PC-9 (cell line): ENCODE measurements at regions not wholly inside any gene's neighbourhood (a gene's known extent, or its start where the extent isn't known, plus 50 kb on each side); places are given as distances from the start of the nearest gene placed in this dataset.

Source experiments
- BruUV-seq: library from RNA; stranded (reverse); fragments of 400-500 nt; replicated peaks from 2 replicates; lab custom pipeline; 2021; lab: Mats Ljungman, UMichigan
- CTCF ChIA-PET: fragments of 300-600 bp; sonication (Branson Sonifier 250); formaldehyde crosslinking; loops from one replicate; lab custom pipeline; 2022; ENCODE audit warnings: antibody characterized with exemption; lab: Charles Lee
- POLR2A ChIA-PET: fragments of 300-600 bp; sonication (Branson Sonifier 250); formaldehyde crosslinking; loops from one replicate; lab custom pipeline; 2022; ENCODE audit warnings: antibody characterized with exemption; ENCODE audit not compliant: unreplicated experiment; lab: Charles Lee
- DNase-seq, 2 experiments: peaks; one replicate each; pipeline versions ENCODE4 v3.0.0 to v3.0.0-alpha.2; 2015 to 2022; ENCODE audit warnings: mixed read lengths in 1 of 2
- H2AFZ ChIP-seq: fragments of 200-600 bp; sonication (generic); 2 replicates; pipeline ENCODE4 v1.8.1; 2017; ENCODE audit warnings: antibody characterized with exemption
- H3F3A ChIP-seq: fragments of 200-600 bp; sonication (generic); 2 replicates; pipeline ENCODE4 v1.8.1; 2017; ENCODE audit warnings: antibody characterized with exemption, mild to moderate bottlenecking, low read depth; ENCODE audit not compliant: insufficient read depth
- H3K27ac ChIP-seq: fragments of 200-600 bp; sonication (generic); 2 replicates; pipeline ENCODE4 v1.6.1; 2016; ENCODE audit warnings: mixed run types
- H3K27me3 ChIP-seq: fragments of 200-600 bp; sonication (generic); 2 replicates; pipeline ENCODE4 v1.6.1; 2016; ENCODE audit warnings: low read depth, mixed run types; ENCODE audit not compliant: insufficient read depth
- H3K36me3 ChIP-seq: fragments of 200-600 bp; sonication (generic); 2 replicates; pipeline ENCODE4 v1.6.1; 2016; ENCODE audit warnings: low read depth, mixed run types
- H3K4me1 ChIP-seq: fragments of 200-600 bp; sonication (generic); replicated peaks from 2 replicates; pipeline ENCODE4 v1.6.1; 2016; ENCODE audit warnings: mixed run types; ENCODE audit not compliant: insufficient read depth
- H3K4me2 ChIP-seq: fragments of 200-600 bp; sonication (generic); 2 replicates; pipeline ENCODE4 v1.6.1; 2017; ENCODE audit warnings: mixed run types
- H3K4me3 ChIP-seq: fragments of 200-600 bp; sonication (generic); 2 replicates; pipeline ENCODE4 v1.6.1; 2016; ENCODE audit warnings: mixed run types
- H3K79me2 ChIP-seq: fragments of 200-600 bp; sonication (generic); 2 replicates; pipeline ENCODE4 v1.6.1; 2017; ENCODE audit warnings: low read depth, mixed run types
- H3K9me2 ChIP-seq: fragments of 200-600 bp; sonication (generic); 2 replicates; pipeline ENCODE4 v1.8.1; 2017; ENCODE audit warnings: mild to moderate bottlenecking; ENCODE audit not compliant: insufficient read depth
- H3K9me3 ChIP-seq: fragments of 200-600 bp; sonication (generic); 2 replicates; pipeline ENCODE4 v1.8.1; 2016; ENCODE audit warnings: low read depth; ENCODE audit not compliant: insufficient read depth
- H4K20me1 ChIP-seq: fragments of 200-600 bp; sonication (generic); 2 replicates; pipeline ENCODE4 v1.8.1; 2017; ENCODE audit not compliant: insufficient read depth
- CTCF ChIP-seq: fragments of 200-600 bp; sonication (generic); conservative IDR thresholded peaks from 2 replicates; pipeline ENCODE4 v1.6.1; 2017; ENCODE audit warnings: mixed run types, antibody characterized with exemption, mild to moderate bottlenecking, moderate library complexity
- EZH2 ChIP-seq: fragments of 200-600 bp; sonication (generic); IDR thresholded peaks from 2 replicates; pipeline ENCODE4 v1.8.0; 2017; ENCODE audit warnings: antibody characterized with exemption, low read depth
- intact Hi-C: fragments of 100-400 bp; cut with micrococcal nuclease; formaldehyde crosslinking; loops from one replicate; pipeline ENCODE4 v1.10.0; 2022; ENCODE audit not compliant: unreplicated experiment

GRCh38 chr11:91257667-91258066 lies 967.0 kb upstream of the FAT3 start:
- no peaks in the 10 kb centered on the region for H3K36me3 ChIP-seq
- H3K9me3 ChIP-seq = no peaks in the 10 kb centered on the region
- H3K27ac ChIP-seq = no peak overlapping the region
- H3K4me3 ChIP-seq = no peak overlapping the region
- POLR2A ChIA-PET = no interaction called here
- H3K4me1 ChIP-seq = no peaks in the 10 kb centered on the region
- H4K20me1 ChIP-seq = no peaks in the 10 kb centered on the region
- no peaks in the 10 kb centered on the region for H3K9me2 ChIP-seq
- no peaks in the 10 kb centered on the region for H3F3A ChIP-seq
- no TSS peak for BruUV-seq
- no peak for TF ChIP-seq CTCF
- TF ChIP-seq EZH2 = no peak
- H2AFZ ChIP-seq = no peak overlapping the region
- CTCF ChIA-PET = no interaction called here
- H3K79me2 ChIP-seq = no peaks in the 10 kb centered on the region
- no peaks in the 10 kb centered on the region for H3K27me3 ChIP-seq
- DNase-seq = no peak
- no peak overlapping the region for H3K4me2 ChIP-seq
- intact Hi-C loops = no loop called here

DNA sequence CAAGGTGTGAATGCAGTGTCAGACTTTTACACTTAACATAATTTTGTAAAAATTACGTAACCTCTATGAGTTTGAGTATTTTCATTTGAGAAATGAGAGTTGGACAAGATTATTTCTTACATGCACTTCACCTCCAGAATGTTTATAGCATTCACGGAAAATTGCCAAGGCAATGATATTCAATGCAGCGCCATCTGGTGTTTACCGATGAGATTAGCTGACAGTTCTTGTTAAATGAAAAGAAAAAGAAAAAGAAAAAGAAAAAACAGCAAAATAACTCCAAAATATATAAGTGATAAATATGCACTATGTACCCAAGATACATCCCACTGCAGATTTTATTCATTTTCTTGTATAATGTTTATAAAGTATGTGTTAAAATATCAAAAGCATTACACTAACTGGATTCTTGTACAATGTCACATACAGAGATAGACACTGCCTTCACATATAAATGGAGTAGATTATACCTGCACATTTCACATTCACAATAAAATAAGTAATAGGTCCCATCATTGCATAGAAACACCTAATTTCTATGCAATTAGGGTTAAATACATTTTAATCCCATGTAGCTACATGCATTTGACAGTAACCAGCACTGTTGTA lies 976.3 kb upstream of the FAT3 start:
- BruUV-seq = no TSS peak
- Histone ChIP-seq H3K79me2 (no peaks in the 10 kb centered on the region), H3K9me2 (peaks cover 6% of the 10 kb centered on the region; the same call in 1 of the 2 replicates), H4K20me1 (no peaks in the 10 kb centered on the region), H3K4me2 (no peak overlapping the region), H3K27ac (no peak overlapping the region), H3F3A (no peaks in the 10 kb centered on the region), H3K9me3 (0 out of 2 replicates have a peak, but pooled peaks cover 5% of the 10 kb centered on the region), H3K27me3 (no peaks in the 10 kb centered on the region), H3K4me1 (no peaks in the 10 kb centered on the region; the same call in 1 of the 2 replicates), H3K36me3 (no peaks in the 10 kb centered on the region), H2AFZ (no peak overlapping the region), H3K4me3 (no peak overlapping the region)
- peak in 1 of 2 experiments; percentile 8 for DNase-seq
- CTCF ChIA-PET = no interaction called here
- POLR2A ChIA-PET = no interaction called here
- no peak for TF ChIP-seq EZH2
- peak; percentile 85 for TF ChIP-seq CTCF
- intact Hi-C loops = loop anchor here (10.0 kb wide), 1 partner anchor 614 kb away; no protein-coding TSS in a partner anchor

DNA sequence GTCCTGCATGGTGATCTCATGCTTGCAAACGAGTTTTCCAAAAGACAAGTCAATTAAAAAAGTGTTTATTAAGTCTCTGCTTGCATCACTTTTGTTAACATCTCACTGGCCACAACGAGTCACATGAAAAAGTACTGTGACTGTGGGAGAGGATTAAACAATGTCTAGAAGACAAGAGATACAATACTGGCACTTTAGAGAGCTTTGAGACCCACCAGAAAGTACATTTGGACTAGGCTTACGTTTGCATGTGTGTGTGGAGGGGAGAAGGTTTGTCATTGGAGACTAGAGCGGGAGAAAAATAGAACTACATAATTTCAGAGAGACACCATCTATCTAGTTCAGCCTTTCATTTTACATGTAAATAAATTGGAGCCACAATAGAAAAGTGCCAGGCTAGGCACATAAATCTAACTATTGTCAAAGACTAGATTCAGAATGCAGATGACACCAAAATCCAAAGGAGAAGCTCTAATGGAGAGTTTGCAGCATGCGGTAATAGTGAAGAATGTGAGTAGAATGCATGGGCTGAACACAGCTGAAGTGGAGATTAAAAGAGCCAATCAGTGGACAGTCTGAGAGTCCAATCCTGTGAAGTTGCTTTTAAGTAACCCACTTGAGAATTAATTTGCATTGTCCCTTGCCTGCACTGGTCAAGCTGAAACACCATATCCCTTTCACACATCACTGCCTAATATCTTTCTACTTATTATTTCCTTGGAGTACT lies 977.4 kb upstream of the FAT3 start:
- Histone ChIP-seq H2AFZ (no peak overlapping the region), H3F3A (no peaks in the 10 kb centered on the region), H3K4me3 (no peak overlapping the region), H3K4me1 (no peaks in the 10 kb centered on the region; the same call in 1 of the 2 replicates), H3K9me3 (0 out of 2 replicates have a peak, but pooled peaks cover 5% of the 10 kb centered on the region), H3K79me2 (no peaks in the 10 kb centered on the region), H4K20me1 (no peaks in the 10 kb centered on the region), H3K27me3 (no peaks in the 10 kb centered on the region), H3K9me2 (peaks cover 6% of the 10 kb centered on the region; the same call in 1 of the 2 replicates), H3K36me3 (no peaks in the 10 kb centered on the region), H3K4me2 (no peak overlapping the region), H3K27ac (no peak overlapping the region)
- intact Hi-C loops = loop anchor here (10.0 kb wide), 1 partner anchor 612 kb away; no protein-coding TSS in a partner anchor
- CTCF ChIA-PET = no interaction called here
- BruUV-seq = no TSS peak
- TF ChIP-seq EZH2 = no peak
- TF ChIP-seq CTCF = no peak
- POLR2A ChIA-PET = no interaction called here
- DNase-seq = no peak
